ENCODE measurements at regions not wholly inside any gene's neighbourhood (a gene's known extent, or its start where the extent isn't known, plus 50 kb on each side); places are given as distances from the start of the nearest gene placed in this dataset.
"Not testable (repeated sequence)": the region's sequence is repeated elsewhere in the genome, so short reads cannot be mapped to it uniquely, and the experiment has no call there.

- TF ChIP-seq PRDM4 (tag by site-specific recombination; IDR thresholded peaks at IDR 0.05) (no peak), BCL6B (tag by site-specific recombination; IDR thresholded peaks at IDR 0.05) (no peak), ZNF530 (tag by site-specific recombination; IDR thresholded peaks at IDR 0.05; ENCODE audit: low read depth) (no peak), SP2 (tag by site-specific recombination; IDR thresholded peaks at IDR 0.05) (no peak), ZSCAN30 (tag by site-specific recombination; IDR thresholded peaks at IDR 0.05) (no peak)
These were observed 1606.2 kb upstream of the NUDT12 start (continued) for GRCh38 chr5:105168806-105169205.

GRCh38 chr5:105167092-105167491 lies 1604.5 kb upstream of the NUDT12 start:
- Histone ChIP-seq H3K4me3 (ENCODE audit: low read depth, low read length) (no peak overlapping the region), H3K9me3 (ENCODE audit: control insufficient read depth, insufficient read depth, low read depth, low read length) (no peaks in the 10 kb centered on the region), H3K36me3 (ENCODE audit: control insufficient read depth in 2 of 2, insufficient read depth in 1 of 2, low read length in 2 of 2) (no peaks in the 10 kb centered on the region), H3K4me1 (ENCODE audit: control insufficient read depth, insufficient read depth, low read length) (no peaks in the 10 kb centered on the region), H3K27ac (ENCODE audit: extremely low read depth, low read depth, low read length) (no peak overlapping the region)
- ChIA-PET POLR2A (no interaction called here), CTCF (no interaction called here)
- no peak for TF ChIP-seq ZNF292 (tag by site-specific recombination; IDR thresholded peaks at IDR 0.05; ENCODE audit: borderline replicate concordance, low read depth)

- ChIA-PET POLR2A (no interaction called here), CTCF (interaction anchor here (0.7 kb wide), 1 partner anchor 670 kb away, joined by 5 read pairs; no protein-coding TSS in a partner anchor)
- no peak for TF ChIP-seq EGR2 (tag by site-specific recombination; IDR thresholded peaks at IDR 0.05; ENCODE audit: low read depth)
- no peaks in the 10 kb centered on the region for H3K36me3 ChIP-seq (ENCODE audit: control insufficient read depth in 2 of 2, insufficient read depth in 1 of 2, low read length in 2 of 2)
- no peaks in the 10 kb centered on the region for H3K9me3 ChIP-seq (ENCODE audit: control insufficient read depth, insufficient read depth, low read depth, low read length)
- no peak overlapping the region for H3K27ac ChIP-seq (ENCODE audit: extremely low read depth, low read depth, low read length)
- H3K4me1 ChIP-seq (ENCODE audit: control insufficient read depth, insufficient read depth, low read length): no peaks in the 10 kb centered on the region
- no peak overlapping the region for H3K4me3 ChIP-seq (ENCODE audit: low read depth, low read length)
These were observed 1601.0 kb upstream of the NUDT12 start for GRCh38 chr5:105163547-105163946.

GRCh38 chr5:105162557-105162956 lies 1600.0 kb upstream of the NUDT12 start:
- CTCF ChIA-PET: not testable (repeated sequence)

More at GRCh38 chr5:105162557-105162956, 1600.0 kb upstream of the NUDT12 start:
- H3K4me3 ChIP-seq (ENCODE audit: low read depth, low read length); POLR2A ChIA-PET; H3K36me3 ChIP-seq (ENCODE audit: control insufficient read depth in 2 of 2, insufficient read depth in 1 of 2, low read length in 2 of 2); H3K9me3 ChIP-seq (ENCODE audit: control insufficient read depth, insufficient read depth, low read depth, low read length); H3K27ac ChIP-seq (ENCODE audit: extremely low read depth, low read depth, low read length); H3K4me1 ChIP-seq (ENCODE audit: control insufficient read depth, insufficient read depth, low read length): not testable (repeated sequence)
- TF ChIP-seq ZNF146 (tag by site-specific recombination; IDR thresholded peaks at IDR 0.05) (peak; percentile 95), ZNF280D (tag by site-specific recombination; IDR thresholded peaks at IDR 0.05) (peak; percentile 82; the same call in 1 of the 2 replicates)

All from HEK293 (cell line).